Suprapubic skin (tissue), 3 donors: ENCODE measurements at regions not wholly inside any gene's neighbourhood (a gene's known extent, or its start where the extent isn't known, plus 50 kb on each side); places are given as distances from the start of the nearest gene placed in this dataset.

ENCODE experiments used
- CTCF ChIP-seq, 2 donors: fragments of 200-600 bp in 1 of 2; fragments of 450-650 bp in 1 of 2; sonication (generic) in 1 of 2; IDR thresholded peaks; one replicate each; pipeline ENCODE4 v1.5.1; 2016 to 2019; ENCODE audit warnings: antibody characterized with exemption in 2 of 2, mild to moderate bottlenecking in 1 of 2, moderate library complexity in 1 of 2
- POLR2AphosphoS5 ChIP-seq, 3 donors: sonication (generic); formaldehyde crosslinking; IDR thresholded peaks; one replicate each; pipeline ENCODE4 v1.6.1; 2017; ENCODE audit warnings: antibody characterized with exemption in 3 of 3

GRCh38 chr12:42725809-42726208 lies 136.3 kb upstream of the PRICKLE1 start:
- no peak for TF ChIP-seq POLR2AphosphoS5 (IDR thresholded peaks at IDR 0.05)
- TF ChIP-seq CTCF (IDR thresholded peaks at IDR 0.05) = no peak
